H9 (cell line): ENCODE measurements at regions not wholly inside any gene's neighbourhood (a gene's known extent, or its start where the extent isn't known, plus 50 kb on each side); places are given as distances from the start of the nearest gene placed in this dataset.

Experiments used
- DNase-seq: peaks from one replicate; pipeline ENCODE4 v3.0.0-alpha.2; 2017
- H2AFZ ChIP-seq: one replicate; pipeline ENCODE4 v1.6.1; 2013; ENCODE audit warnings: mild to moderate bottlenecking, low read length, control low read depth, moderate library complexity
- H2AK5ac ChIP-seq: 2 replicates; pipeline ENCODE4 v1.6.1; 2013; ENCODE audit warnings: low read length, control low read depth, mixed read lengths; ENCODE audit not compliant: insufficient read length
- H2BK120ac ChIP-seq: one replicate; pipeline ENCODE4 v1.6.1; 2013; ENCODE audit warnings: low read depth, mild to moderate bottlenecking, low read length, control low read depth, inconsistent platforms; ENCODE audit not compliant: poor library complexity, severe bottlenecking
- H2BK12ac ChIP-seq: 2 replicates; pipeline ENCODE4 v1.6.1; 2013; ENCODE audit warnings: low read length, control low read depth, mixed read lengths, low read depth; ENCODE audit not compliant: insufficient read length
- H2BK15ac ChIP-seq: 2 replicates; pipeline ENCODE4 v1.6.1; 2013; ENCODE audit warnings: low read depth, low read length, control low read depth
- H2BK20ac ChIP-seq: one replicate; pipeline ENCODE4 v1.6.1; 2013; ENCODE audit warnings: low read depth, mild to moderate bottlenecking, low read length, control low read depth, inconsistent platforms; ENCODE audit not compliant: poor library complexity, severe bottlenecking
- H2BK5ac ChIP-seq: 2 replicates; pipeline ENCODE4 v1.6.1; 2013; ENCODE audit warnings: low read length, control low read depth, mixed read lengths; ENCODE audit not compliant: insufficient read length
- H3K14ac ChIP-seq: 2 replicates; pipeline ENCODE4 v1.6.1; 2013; ENCODE audit warnings: low read length, control low read depth; ENCODE audit not compliant: insufficient read depth
- H3K18ac ChIP-seq: 2 replicates; pipeline ENCODE4 v1.6.1; 2013; ENCODE audit warnings: low read depth, mild to moderate bottlenecking, mixed read lengths, low read length, control low read depth; ENCODE audit not compliant: insufficient read length
- H3K23ac ChIP-seq: 2 replicates; pipeline ENCODE4 v1.6.1; 2013; ENCODE audit warnings: low read length, control low read depth, mixed read lengths, low read depth; ENCODE audit not compliant: insufficient read length
- H3K23me2 ChIP-seq: 2 replicates; pipeline ENCODE4 v1.6.1; 2013; ENCODE audit warnings: low read depth, mild to moderate bottlenecking, mixed read lengths, low read length, control low read depth; ENCODE audit not compliant: insufficient read length, poor library complexity, severe bottlenecking
- H3K27ac ChIP-seq: 2 replicates; pipeline ENCODE4 v1.5.1; 2013; ENCODE audit warnings: low read length, control low read depth, mixed read lengths, low read depth; ENCODE audit not compliant: insufficient read length
- H3K27me3 ChIP-seq: 2 replicates; pipeline ENCODE4 v1.6.1; 2013; ENCODE audit warnings: low read length, control low read depth, inconsistent platforms; ENCODE audit not compliant: insufficient read depth
- H3K4ac ChIP-seq: 2 replicates; pipeline ENCODE4 v1.6.1; 2013; ENCODE audit warnings: low read depth, mild to moderate bottlenecking, control low read depth, inconsistent platforms, low read length, moderate library complexity
- H3K4me1 ChIP-seq: 2 replicates; pipeline ENCODE4 v1.6.1; 2013; ENCODE audit warnings: low read length, control low read depth, inconsistent platforms; ENCODE audit not compliant: insufficient read depth
- H3K4me2 ChIP-seq: 2 replicates; pipeline ENCODE4 v1.6.1; 2013; ENCODE audit warnings: low read length, control low read depth, mixed read lengths; ENCODE audit not compliant: insufficient read length, insufficient read depth
- H3K56ac ChIP-seq: 2 replicates; pipeline ENCODE4 v1.6.1; 2013; ENCODE audit warnings: low read depth, mild to moderate bottlenecking, mixed read lengths, low read length, control low read depth; ENCODE audit not compliant: insufficient read length
- H3K79me1 ChIP-seq: 2 replicates; pipeline ENCODE4 v1.6.1; 2013; ENCODE audit warnings: low read depth, mild to moderate bottlenecking, moderate library complexity, low read length, control low read depth, inconsistent platforms; ENCODE audit not compliant: insufficient read depth, poor library complexity, severe bottlenecking
- H3K79me2 ChIP-seq: 2 replicates; pipeline ENCODE4 v1.6.1; 2013; ENCODE audit warnings: low read length, control low read depth, inconsistent platforms; ENCODE audit not compliant: insufficient read depth
- H3K9ac ChIP-seq: 2 replicates; pipeline ENCODE4 v1.6.1; 2013; ENCODE audit warnings: low read length, control low read depth, mixed read lengths; ENCODE audit not compliant: insufficient read length; ENCODE audit errors: extremely low read depth
- H3K9me3 ChIP-seq: one replicate; pipeline ENCODE4 v1.6.1; 2013; ENCODE audit warnings: low read depth, low read length, inconsistent platforms; ENCODE audit not compliant: control insufficient read depth
- H3T11ph ChIP-seq: one replicate; pipeline ENCODE4 v1.6.1; 2013; ENCODE audit warnings: mild to moderate bottlenecking, low read length, control low read depth, inconsistent platforms
- H4K20me1 ChIP-seq: one replicate; pipeline ENCODE4 v1.6.1; 2013; ENCODE audit not compliant: control insufficient read depth, insufficient read length, insufficient read depth
- H4K5ac ChIP-seq: 2 replicates; pipeline ENCODE4 v1.6.1; 2013; ENCODE audit warnings: low read depth, mild to moderate bottlenecking, mixed read lengths, low read length, control low read depth; ENCODE audit not compliant: insufficient read length
- H4K8ac ChIP-seq: replicated peaks from 2 replicates; pipeline ENCODE4 v1.6.1; 2013; ENCODE audit warnings: low read length, control low read depth, mixed read lengths, low read depth; ENCODE audit not compliant: insufficient read length
- H4K91ac ChIP-seq: 2 replicates; pipeline ENCODE4 v1.6.1; 2013; ENCODE audit warnings: low read depth, mild to moderate bottlenecking, moderate library complexity, mixed read lengths, low read length, control low read depth; ENCODE audit not compliant: insufficient read length
- H3K27ac Mint-ChIP-seq, 3 experiments: 2 replicates in 2 of 3; 3 replicates in 1 of 3; pipeline ENCODE4 v1.8.0; 2020 to 2021; ENCODE audit warnings: mixed read lengths in 3 of 3, mild to moderate bottlenecking in 1 of 3, moderate library complexity in 1 of 3
- H3K27me3 Mint-ChIP-seq: 2 replicates; pipeline ENCODE4 v1.8.0; 2021; ENCODE audit warnings: low read depth, mild to moderate bottlenecking, moderate library complexity, mixed read lengths
- H3K36me3 Mint-ChIP-seq, 3 experiments: 2 replicates in 2 of 3; 3 replicates in 1 of 3; pipeline ENCODE4 v1.8.0; 2020 to 2021; ENCODE audit warnings: low read depth in 3 of 3, mixed read lengths in 3 of 3; ENCODE audit not compliant: insufficient read depth in 1 of 3
- H3K4me1 Mint-ChIP-seq, 2 experiments: 2 replicates each; pipeline ENCODE4 v1.8.0; 2020; ENCODE audit warnings: mixed read lengths in 2 of 2
- H3K4me3 Mint-ChIP-seq, 2 experiments: 2 replicates in 1 of 2; 3 replicates in 1 of 2; pipeline ENCODE4 v1.8.0; 2020 to 2021; ENCODE audit warnings: mild to moderate bottlenecking in 2 of 2, mixed read lengths in 2 of 2, moderate library complexity in 1 of 2
- H3K9me3 Mint-ChIP-seq, 2 experiments: 2 replicates in 1 of 2; 3 replicates in 1 of 2; pipeline ENCODE4 v1.8.0; 2020; ENCODE audit warnings: mild to moderate bottlenecking in 2 of 2, mixed read lengths in 2 of 2, moderate library complexity in 1 of 2
- WGBS: extraction: QIAGEN DNeasy Blood & Tissue Kit; methylation state at CpG from one replicate; pipeline ENCODE4 v1.1.7; 2013; ENCODE audit warnings: missing lambda C conversion rate, low lambda C conversion rate, mixed read lengths; ENCODE audit not compliant: insufficient read length; ENCODE audit errors: extremely low coverage; 5-methylcytosine and 5-hydroxymethylcytosine counted together
- TF ChIP-seq, protein P1 (sequence below): fragments of 200-600 bp; sonication (generic); conservative IDR thresholded peaks from 3 replicates; pipeline ENCODE4 v1.8.0; 2021; ENCODE audit warnings: antibody characterized with exemption, mild to moderate bottlenecking

- Histone ChIP-seq H4K8ac (no peak overlapping the region), H3K9ac (no peak overlapping the region), H2BK5ac (no peak overlapping the region), H2BK120ac (no peak overlapping the region), H3K4me2 (no peak overlapping the region), H2AFZ (no peak overlapping the region), H4K5ac (no peak overlapping the region), H3K4me1 (no peaks in the 10 kb centered on the region), H3K56ac (no peak overlapping the region), H4K20me1 (no peaks in the 10 kb centered on the region), H3K14ac (no peak overlapping the region), H3K27ac (no peak overlapping the region), H3K23me2 (no peaks in the 10 kb centered on the region), H2BK20ac (no peak overlapping the region), H4K91ac (no peak overlapping the region), H3K79me1 (no peaks in the 10 kb centered on the region), H2AK5ac (no peak overlapping the region), H3K27me3 (no peaks in the 10 kb centered on the region), H3K9me3 (peaks cover 28% of the 10 kb centered on the region), H2BK12ac (no peak overlapping the region), H3K79me2 (no peaks in the 10 kb centered on the region), H3T11ph (no peak overlapping the region), H3K18ac (no peak overlapping the region), H3K4ac (no peak overlapping the region), H2BK15ac (no peak overlapping the region), H3K23ac (no peak overlapping the region)
- WGBS, result no CpG with 5 or more reads among the region's 3 CpGs
- peaks cover 58 to 66% of the 10 kb centered on the region in 2 experiments for H3K9me3 Mint-ChIP-seq
- TF ChIP-seq, protein P1, sequence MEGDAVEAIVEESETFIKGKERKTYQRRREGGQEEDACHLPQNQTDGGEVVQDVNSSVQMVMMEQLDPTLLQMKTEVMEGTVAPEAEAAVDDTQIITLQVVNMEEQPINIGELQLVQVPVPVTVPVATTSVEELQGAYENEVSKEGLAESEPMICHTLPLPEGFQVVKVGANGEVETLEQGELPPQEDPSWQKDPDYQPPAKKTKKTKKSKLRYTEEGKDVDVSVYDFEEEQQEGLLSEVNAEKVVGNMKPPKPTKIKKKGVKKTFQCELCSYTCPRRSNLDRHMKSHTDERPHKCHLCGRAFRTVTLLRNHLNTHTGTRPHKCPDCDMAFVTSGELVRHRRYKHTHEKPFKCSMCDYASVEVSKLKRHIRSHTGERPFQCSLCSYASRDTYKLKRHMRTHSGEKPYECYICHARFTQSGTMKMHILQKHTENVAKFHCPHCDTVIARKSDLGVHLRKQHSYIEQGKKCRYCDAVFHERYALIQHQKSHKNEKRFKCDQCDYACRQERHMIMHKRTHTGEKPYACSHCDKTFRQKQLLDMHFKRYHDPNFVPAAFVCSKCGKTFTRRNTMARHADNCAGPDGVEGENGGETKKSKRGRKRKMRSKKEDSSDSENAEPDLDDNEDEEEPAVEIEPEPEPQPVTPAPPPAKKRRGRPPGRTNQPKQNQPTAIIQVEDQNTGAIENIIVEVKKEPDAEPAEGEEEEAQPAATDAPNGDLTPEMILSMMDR, result no peak
- no peak overlapping the region for H3K27ac Mint-ChIP-seq
- H3K27me3 Mint-ChIP-seq, result no peaks in the 10 kb centered on the region
- H3K36me3 Mint-ChIP-seq, result peaks cover 24 to 62% (median 47%) of the 10 kb centered on the region in 3 experiments
- no peak overlapping the region for H3K4me3 Mint-ChIP-seq
- no peaks in the 10 kb centered on the region for H3K4me1 Mint-ChIP-seq
- DNase-seq, result no peak
Measured at GRCh38 chr18:39149211-39149806, 1583.7 kb upstream of the CELF4 start.
